RPMI8226 (cell line): ENCODE measurements at regions not wholly inside any gene's neighbourhood (a gene's known extent, or its start where the extent isn't known, plus 50 kb on each side); places are given as distances from the start of the nearest gene placed in this dataset.

Experiments
- DNase-seq: peaks from one replicate; pipeline ENCODE4 v3.0.0-alpha.2; 2015

GRCh38 chr13:67763984-67764383, 533.8 kb upstream of the PCDH9 start:
- no peak for DNase-seq

GRCh38 chr13:67763384-67763783, 533.2 kb upstream of the PCDH9 start:
- DNase-seq, result no peak

GRCh38 chr13:67758975-67759374, 528.8 kb upstream of the PCDH9 start:
- DNase-seq, result no peak

- DNase-seq, result no peak
These were observed 523.9 kb upstream of the PCDH9 start for GRCh38 chr13:67754012-67754411.

DNA sequence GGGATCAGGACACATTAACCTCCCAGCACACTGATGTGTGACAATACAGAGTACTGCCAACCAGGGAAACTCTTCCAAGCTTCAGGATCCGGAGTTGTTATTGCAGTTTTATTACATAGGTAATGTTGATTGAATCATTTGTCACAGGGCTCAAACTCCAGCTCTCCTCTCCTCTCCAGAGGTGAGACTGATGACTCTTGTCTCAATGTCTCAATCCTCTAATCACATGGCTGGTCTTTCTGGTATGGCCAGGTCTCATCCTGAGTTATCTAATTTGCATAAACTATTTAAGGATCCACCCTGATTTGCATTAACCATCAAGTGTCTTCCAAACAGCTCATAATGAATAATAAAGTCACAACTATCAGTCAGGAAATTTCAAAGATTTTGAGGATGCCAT, 522.6 kb upstream of the PCDH9 start:
- DNase-seq, result no peak

GRCh38 chr13:67742478-67742877, 512.3 kb upstream of the PCDH9 start:
- DNase-seq, result no peak

GRCh38 chr13:67740871-67741535, 510.9 kb upstream of the PCDH9 start:
- DNase-seq, result no peak

DNA sequence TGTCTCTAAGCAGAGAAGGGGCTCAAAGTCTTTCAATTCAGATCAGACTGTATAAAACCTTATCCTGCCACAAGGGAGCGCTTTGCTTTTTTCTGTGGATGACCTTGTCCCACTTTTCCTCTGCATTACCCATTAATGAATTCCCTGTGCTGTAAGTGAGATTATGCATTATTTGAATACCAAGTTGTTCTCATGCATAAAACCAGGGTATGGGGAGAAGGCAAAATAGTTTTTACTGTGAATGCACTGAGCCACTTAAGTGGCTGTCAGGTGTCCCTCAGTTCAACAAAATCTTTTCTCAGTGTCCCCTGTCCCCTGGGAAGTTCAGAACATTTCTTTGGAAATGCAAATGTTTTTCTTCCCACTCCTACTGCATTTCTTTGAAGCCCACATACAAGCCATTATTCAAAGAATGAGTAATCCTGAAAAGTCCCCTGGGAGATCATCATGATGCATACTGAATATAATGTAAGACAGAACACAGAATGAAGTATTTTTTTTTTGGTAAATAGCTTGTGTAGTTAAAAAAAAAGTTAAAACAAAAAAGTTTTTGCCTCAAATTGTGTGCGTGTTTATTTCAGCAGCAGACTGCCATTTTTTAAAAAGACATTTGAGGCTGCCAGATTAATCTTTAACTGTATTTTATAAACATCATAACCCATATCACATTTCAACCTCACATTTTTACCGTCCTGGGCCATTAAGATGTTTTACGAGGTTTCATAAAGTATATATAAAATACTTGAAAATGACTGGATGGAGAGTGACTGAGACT, 506.7 kb upstream of the PCDH9 start:
- DNase-seq, result no peak

DNA sequence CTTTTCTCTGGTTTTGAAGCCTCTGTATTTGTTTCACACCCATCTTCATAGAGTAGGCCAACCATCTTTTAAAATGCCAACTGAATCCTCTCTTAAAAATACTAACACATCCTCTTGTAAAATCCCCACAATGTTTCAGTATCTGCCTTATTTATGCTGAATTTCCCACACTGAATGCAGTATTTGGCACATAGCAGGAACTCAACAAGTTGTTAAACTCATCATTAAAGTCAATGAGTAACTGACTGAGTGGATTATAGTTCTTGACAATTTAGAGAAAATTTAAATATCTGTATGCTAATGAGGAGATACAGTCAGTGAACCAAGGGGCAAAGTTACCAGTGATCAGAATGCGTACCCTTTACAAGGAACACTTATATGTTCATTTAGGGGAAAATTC, 505.5 kb upstream of the PCDH9 start:
- no peak for DNase-seq

- no peak for DNase-seq
These were observed 496.8 kb upstream of the PCDH9 start for GRCh38 chr13:67726979-67727378.

DNA sequence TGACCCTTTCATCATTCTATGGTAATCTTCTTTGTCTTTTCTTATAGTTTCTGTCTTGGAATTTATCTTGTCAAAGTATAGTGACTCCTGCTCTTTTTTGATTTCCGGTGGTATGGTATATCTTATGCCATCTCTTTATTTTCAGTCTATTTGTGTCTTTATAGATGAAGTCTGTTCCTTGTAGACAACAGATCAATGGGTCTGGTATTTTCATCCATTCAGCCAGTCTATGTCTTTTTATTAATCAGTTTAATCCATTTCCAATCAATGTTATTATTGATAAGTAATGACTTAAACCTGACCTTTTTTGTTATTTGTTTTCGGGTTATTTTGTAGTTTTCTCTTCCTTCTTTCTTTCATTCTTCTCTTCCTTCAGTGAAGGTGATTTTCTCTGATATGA, 495.9 kb upstream of the PCDH9 start:
- DNase-seq, result no peak

- no peak for DNase-seq
These were observed 483.4 kb upstream of the PCDH9 start for GRCh38 chr13:67713571-67713970.

- DNase-seq, result no peak
These were observed 466.6 kb upstream of the PCDH9 start for GRCh38 chr13:67696775-67697174.

GRCh38 chr13:67664502-67664901, 434.4 kb upstream of the PCDH9 start:
- DNase-seq, result no peak

DNA sequence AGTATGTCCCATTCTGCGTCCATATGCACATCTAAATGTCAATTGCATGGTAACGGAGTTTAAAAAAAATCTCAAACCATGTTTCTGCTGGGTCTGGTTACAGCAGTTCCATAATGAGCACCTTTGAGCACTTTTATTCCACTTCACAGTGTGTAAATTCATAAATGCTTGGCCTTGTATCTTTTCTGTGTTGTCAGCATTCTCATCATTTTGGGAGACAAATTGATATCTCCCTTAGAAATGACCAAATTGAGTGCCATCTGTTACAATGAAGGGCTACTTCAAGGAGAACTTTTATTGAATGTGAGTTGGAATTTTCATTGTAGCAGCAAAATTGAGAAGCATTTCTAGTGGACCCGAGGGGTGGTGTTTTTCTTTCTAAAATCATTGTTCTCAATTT, 432.9 kb upstream of the PCDH9 start:
- no peak for DNase-seq

DNA sequence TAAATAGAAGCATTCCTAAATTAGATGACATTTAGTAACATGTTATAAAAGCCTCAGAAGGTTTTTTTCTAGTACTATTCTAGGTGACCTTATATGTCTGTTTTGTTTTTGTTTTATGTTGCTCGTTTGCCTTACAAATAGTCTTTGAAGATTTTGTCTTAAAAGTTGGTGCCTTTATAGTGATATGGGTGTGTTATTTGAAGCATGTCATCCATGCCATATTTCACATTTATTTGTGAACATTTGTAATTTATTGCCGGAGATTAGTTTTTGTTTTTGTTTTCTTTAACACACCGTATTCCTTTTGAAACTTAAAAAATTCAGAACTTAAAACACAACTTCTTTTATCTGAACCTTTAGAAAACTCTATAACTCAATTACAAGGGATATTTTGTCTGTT, 422.8 kb upstream of the PCDH9 start:
- no peak for DNase-seq

DNA sequence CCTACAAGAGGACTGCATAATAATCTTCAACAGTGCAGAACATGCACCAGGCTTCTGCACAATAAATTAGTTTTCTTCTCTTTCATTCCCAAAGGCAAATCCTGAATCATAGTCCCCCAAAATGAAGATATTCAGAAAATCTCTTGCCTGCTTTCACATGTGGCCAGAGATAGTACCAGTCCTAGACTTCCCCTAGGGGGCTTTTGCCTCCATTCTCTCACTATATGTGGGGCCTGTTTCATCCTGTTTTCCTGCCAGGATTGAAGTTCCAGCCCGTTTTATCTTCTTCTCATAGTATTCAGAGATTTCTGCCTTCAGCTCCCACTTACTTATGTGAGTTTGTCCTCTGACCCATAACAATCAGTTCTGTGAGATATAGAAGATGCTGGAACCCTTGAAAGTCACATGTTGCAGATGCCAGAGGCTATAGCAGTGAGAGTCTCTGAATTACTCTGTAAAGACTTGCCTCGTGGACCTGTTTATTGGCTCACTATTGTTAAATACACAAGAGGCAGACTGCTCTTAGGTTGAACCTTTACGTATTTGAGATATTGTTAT, 421.9 kb upstream of the PCDH9 start:
- no peak for DNase-seq

GRCh38 chr13:67650471-67650870, 420.3 kb upstream of the PCDH9 start:
- no peak for DNase-seq

GRCh38 chr13:67645874-67646467, 415.8 kb upstream of the PCDH9 start:
- no peak for DNase-seq

GRCh38 chr13:67643516-67644055, 413.4 kb upstream of the PCDH9 start:
- DNase-seq, result no peak

- DNase-seq, result no peak
These were observed 412.5 kb upstream of the PCDH9 start for GRCh38 chr13:67642657-67643056.

DNA sequence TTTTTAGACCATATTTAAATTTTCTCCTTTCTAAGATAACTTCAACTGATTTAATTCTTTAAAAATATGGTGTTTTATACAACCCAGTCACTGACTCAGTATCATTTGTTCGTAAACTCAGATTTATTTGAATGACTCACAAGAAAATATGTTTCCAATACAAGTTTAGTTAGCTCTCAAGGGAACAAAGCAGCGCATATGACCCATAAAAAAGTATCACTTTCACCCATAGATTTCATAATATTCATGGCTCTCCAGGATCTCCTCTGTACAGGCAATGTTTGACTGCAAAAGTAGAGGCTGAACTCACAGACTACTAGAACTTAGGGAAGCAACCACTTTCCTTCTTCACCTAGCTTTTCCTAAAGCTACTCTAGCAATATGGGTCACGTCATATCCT, 405.6 kb upstream of the PCDH9 start:
- DNase-seq, result no peak

GRCh38 chr13:67632590-67632989, 402.5 kb upstream of the PCDH9 start:
- no peak for DNase-seq

DNA sequence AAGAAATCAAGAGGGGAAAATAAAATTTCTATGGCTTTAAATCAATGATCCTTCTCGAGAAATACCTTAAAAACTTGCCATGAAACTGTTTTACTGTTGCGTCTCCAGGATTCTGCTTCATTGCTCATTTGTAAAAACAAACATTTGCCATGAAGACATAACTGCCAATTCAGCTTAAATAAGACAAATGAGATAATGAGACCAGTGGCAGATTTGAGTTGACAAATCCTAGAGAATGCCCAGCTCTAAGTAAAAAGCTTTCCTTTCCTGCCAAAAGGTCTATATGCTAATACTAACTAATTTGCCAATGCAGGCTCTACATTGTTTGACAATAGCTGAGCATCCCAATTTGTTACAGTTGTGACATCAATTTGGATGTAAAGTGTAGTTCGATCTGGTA, 400.5 kb upstream of the PCDH9 start:
- no peak for DNase-seq
